Stimulated activated CD8-positive, alpha-beta memory T cell treated with anti-CD3 and anti-CD28 coated beads, Interleukin-2, amount 100 ng/mL, for 48 hours (primary cell): ENCODE measurements at regions not wholly inside any gene's neighbourhood (a gene's known extent, or its start where the extent isn't known, plus 50 kb on each side); places are given as distances from the start of the nearest gene placed in this dataset.
"Not testable (repeated sequence)": the region's sequence is repeated elsewhere in the genome, so short reads cannot be mapped to it uniquely, and the experiment has no call there.

Source experiments
- DNase-seq, 2 donors: peaks; one replicate each; pipeline ENCODE4 v3.0.0-alpha.2; 2020; ENCODE audit warnings: low read depth in 2 of 2

DNA sequence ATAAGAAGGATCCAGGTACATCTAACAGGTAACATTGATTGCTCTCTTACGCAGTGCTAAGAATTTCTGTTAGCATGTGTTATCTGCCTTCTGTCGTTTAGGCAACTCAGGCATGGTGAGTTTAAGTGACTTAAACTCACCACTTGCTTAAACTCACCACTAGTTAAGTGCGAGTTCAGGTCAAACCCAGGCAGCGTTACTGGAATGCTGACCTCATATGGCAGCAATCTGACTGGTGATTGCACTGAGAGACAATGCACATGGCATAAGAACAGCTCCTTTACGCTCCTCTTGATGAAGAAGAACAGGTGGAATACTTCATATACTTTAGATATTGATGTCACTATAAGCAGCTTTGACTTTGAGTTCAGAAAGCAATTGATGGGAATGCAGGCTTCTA, 954.1 kb downstream of the SOCS6 start:
- no peak for DNase-seq

DNA sequence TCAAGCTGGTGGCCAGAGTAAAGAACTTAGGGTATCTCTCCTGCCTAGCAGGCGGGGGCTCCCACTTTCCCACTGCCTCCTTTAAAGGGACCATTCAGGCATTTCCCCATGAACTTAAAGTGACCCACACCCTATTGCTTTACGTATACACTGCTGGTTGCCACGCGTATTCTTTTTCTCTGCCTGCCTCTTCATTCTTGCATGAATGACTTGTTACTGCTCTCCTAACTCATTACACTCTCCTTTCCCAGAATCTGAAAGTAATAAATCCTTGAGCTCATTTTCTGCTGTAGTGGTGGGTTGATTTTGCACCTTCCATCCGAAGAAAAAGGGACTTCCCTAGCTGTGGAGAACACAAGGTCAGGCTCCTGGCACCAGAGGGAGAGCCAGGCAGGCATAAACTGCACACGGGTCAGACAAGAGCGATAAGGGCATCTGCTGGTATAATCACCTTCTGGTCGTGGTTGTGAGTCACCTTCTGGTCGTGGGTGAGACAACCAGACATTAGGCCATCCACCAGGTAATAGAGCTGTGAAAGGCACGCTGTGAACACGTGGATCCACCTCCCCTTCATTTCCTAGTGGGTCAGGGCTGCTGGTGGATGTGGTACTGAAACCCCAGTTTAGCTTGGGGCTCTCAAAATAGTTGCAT, 950.3 kb downstream of the SOCS6 start:
- DNase-seq, result no peak

DNA sequence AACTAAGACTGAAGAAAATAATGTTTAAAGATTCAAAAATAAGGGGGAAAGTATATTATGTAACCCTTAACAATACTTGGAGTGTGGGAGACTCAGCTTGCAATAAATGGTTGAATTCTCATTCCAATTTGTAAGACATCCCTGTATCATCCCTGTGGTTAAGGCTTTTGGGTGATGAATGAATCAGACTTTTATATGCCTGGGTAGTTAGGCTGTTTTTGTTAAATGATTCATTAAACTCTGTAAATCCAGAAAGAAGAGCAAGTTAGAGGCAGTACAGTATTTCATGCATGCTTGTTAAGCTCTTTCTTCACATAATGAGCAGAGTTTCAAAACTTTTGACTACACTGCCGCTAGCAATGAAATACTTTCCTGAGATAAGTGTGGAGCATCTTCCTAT, 948.8 kb downstream of the SOCS6 start:
- no peak for DNase-seq

- DNase-seq, result no peak
Observed at GRCh38 chr18:71233177-71233576, 944.3 kb downstream of the SOCS6 start.

GRCh38 chr18:71223486-71223885, 934.6 kb downstream of the SOCS6 start:
- DNase-seq, result no peak

DNA sequence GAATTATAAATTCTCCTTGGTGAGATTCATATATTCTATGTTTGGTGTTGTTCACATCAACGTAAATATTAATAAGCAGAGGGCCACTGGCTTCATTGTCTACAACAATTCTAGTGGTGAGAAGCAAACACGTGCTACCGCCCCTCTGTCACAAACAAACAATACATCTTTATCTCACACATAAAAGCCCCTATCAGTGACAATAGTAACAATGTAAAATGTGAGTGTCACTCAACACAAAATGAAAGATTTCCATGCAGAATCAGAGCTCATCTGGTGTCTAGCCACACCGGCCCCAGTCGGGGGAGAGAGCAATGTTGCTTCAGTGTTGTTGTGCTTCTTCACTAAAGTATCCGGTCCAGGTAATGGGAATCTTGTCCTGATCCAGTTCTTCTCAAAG, 932.6 kb downstream of the SOCS6 start:
- no peak for DNase-seq

- not testable (repeated sequence) for DNase-seq
Observed at GRCh38 chr18:71212739-71213138, 923.9 kb downstream of the SOCS6 start.

DNA sequence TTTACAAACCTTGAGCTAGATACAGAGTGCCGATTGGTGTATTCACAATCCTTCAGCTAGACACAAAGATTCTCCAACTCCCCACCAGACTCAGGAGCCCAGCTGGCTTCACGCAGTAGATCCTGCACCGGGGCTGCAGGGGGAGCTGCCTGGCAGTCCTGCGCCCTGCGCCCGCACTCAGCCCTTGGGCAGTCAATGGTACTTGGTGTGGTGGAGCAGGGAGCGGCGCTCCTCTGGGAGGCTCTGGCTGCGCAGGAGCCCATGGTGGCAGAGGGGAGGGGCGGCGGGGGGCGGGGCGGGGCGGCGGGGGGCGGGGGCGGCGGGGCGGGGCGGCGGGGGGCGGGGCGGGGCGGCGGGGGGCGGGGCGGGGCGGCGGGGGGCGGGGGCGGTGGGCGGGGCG, 923.4 kb downstream of the SOCS6 start:
- DNase-seq, result no peak

- DNase-seq, result no peak
Observed at GRCh38 chr18:71209944-71210343, 921.1 kb downstream of the SOCS6 start.

DNA sequence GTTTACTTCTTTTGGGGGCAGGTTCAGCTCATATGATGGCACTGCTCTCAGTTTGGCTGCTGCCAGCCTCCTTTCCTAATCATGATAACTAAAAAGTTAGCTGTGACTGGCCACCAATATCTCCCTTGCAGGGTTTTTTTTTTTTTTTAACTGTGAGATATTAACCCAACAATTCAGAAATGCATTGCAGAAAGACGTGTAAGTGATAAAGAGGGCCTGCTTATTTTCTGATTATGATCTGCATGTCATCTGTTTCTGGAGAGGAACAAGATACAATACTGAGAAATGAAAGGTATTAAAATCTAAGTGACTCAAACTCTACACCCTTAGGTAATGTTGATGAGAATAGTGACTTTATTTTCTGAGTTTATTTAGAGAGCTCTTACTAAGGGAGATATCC, 905.6 kb downstream of the SOCS6 start:
- no peak for DNase-seq

GRCh38 chr18:71189581-71189980, 900.7 kb downstream of the SOCS6 start:
- no peak for DNase-seq

GRCh38 chr18:71168557-71169145, 879.8 kb downstream of the SOCS6 start:
- DNase-seq, result no peak

- DNase-seq, result no peak
Observed at GRCh38 chr18:71136487-71136886, 847.6 kb downstream of the SOCS6 start.

GRCh38 chr18:71134122-71134521, 845.3 kb downstream of the SOCS6 start:
- DNase-seq, result no peak

DNA sequence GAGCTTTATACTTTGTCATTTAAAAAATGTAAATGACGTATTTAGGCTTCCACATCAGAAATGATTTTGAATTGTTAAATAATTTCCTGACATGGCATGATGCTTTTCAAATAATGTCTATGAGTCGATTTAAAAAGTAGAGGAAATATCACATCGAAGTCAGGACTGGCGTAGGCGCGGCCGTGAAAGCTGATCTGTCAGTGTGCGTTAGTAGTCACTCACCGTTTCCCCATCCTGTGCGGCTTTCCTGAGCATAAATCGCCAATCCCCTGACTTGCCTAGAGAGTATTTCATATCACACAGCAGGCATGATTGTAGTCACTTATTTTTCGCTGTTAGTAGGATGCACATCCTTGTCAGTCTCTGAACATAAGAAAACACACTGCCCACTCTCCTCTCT, 843.1 kb downstream of the SOCS6 start:
- no peak for DNase-seq

- no peak for DNase-seq
Observed at GRCh38 chr18:71130351-71130750, 841.5 kb downstream of the SOCS6 start.

DNA sequence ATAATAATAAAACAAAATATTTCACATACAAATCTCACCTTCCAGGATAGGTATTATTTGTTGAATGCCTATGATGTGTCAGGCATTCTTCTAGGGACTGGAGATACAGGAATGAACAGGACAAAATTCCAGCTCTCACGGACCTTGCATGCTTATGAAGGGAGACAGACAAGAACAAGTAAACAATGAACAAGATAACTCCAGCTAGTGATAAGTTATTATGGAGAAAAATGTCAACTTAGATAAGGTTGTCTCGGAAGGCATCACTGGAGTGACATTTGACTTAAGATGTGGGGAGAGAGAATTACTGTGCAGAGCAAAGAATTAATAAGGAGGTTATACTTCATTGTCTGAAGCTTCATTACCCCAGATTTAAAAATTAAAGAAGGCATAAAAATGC, 836.7 kb downstream of the SOCS6 start:
- DNase-seq, result no peak

DNA sequence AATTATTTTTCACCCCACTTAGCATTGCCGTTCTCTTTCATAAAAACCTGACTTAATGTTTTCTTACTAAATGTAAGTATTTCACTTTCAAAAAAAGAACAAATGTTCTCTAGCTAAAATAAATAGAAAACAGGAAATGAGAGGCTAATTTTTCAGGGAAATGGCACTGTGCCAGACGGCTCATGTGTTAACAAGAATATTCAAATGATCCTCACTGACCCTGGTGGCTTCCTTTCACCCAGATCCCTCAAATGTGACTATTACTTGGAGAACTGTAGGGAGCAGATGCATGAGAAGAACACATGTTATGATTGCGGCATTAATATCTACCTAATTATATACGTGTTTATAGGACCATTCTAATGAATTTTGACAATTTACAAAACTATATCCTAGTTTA, 827.7 kb downstream of the SOCS6 start:
- DNase-seq, result no peak

GRCh38 chr18:71115261-71115660, 826.4 kb downstream of the SOCS6 start:
- no peak for DNase-seq

- DNase-seq, result no peak
Observed at GRCh38 chr18:71114550-71115210, 825.8 kb downstream of the SOCS6 start.

DNA sequence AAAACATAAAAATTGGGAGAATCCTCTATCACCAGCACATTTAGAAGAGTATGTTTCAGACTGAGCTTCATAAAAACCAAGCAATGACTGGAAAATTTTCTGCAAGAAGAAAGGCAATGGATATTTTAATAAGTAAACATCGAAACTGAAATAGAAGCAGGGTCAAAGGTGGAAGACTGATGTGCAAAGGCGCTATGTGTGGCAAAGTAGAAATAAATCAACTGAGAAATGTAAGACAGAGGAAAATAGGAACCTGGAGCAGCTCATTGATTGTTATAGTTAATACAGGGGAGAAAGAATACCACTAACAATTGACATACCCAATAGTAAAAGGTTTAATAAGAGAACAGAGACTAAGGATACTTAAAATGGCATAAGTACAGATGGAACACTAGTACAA, 818.4 kb downstream of the SOCS6 start:
- no peak for DNase-seq

DNA sequence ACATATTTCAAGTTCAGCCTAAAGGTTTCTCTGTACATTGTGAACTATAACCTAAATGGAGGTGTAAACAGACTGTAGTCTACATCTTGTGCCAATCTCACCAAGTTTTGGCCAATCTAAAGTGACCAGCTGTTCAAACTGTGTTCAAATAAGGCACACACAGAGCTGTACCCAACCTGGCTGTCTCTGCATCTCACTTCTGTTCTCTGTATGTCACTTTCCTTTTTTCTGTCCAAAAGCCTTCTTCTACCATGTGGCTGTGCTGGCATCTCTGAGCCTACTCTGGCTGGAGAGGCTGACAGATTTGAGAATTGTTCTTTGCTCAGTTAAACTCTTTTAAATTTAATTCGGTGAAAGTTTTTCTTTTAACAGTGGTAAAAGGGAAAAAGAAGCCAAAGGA, 817.9 kb downstream of the SOCS6 start:
- DNase-seq, result no peak

GRCh38 chr18:71105994-71106546, 817.2 kb downstream of the SOCS6 start:
- no peak for DNase-seq
